PFSK-1 (cell line): ENCODE measurements at regions not wholly inside any gene's neighbourhood (a gene's known extent, or its start where the extent isn't known, plus 50 kb on each side); places are given as distances from the start of the nearest gene placed in this dataset.

Source experiments
- FOXP2 ChIP-seq: optimal IDR thresholded peaks from 2 replicates; pipeline ENCODE3; 2011; ENCODE audit warnings: borderline replicate concordance, control low read depth, inconsistent platforms; ENCODE audit not compliant: insufficient read depth; ENCODE audit errors: extremely low read length, extremely low read depth
- POLR2AphosphoS5 ChIP-seq: IDR thresholded peaks from 2 replicates; pipeline ENCODE4 v1.6.1; 2012; ENCODE audit warnings: low read depth, mild to moderate bottlenecking, control low read depth, low read length, moderate library complexity
- SIN3A ChIP-seq: IDR thresholded peaks from 2 replicates; pipeline ENCODE4 v1.6.1; 2012; ENCODE audit warnings: mild to moderate bottlenecking, low read length, moderate library complexity, borderline replicate concordance; ENCODE audit not compliant: insufficient read depth
- TAF1 ChIP-seq: IDR thresholded peaks from 2 replicates; pipeline ENCODE4 v1.6.1; 2012; ENCODE audit warnings: low read length, control low read depth, borderline replicate concordance; ENCODE audit not compliant: insufficient read depth
- TF ChIP-seq, protein P1 (sequence below), 2 experiments: IDR thresholded peaks; 2 replicates each; pipeline versions ENCODE4 v1.6.1 to v1.8.0; 2011 to 2012; ENCODE audit warnings: low read depth in 2 of 2, low read length in 2 of 2, control low read depth in 1 of 2, inconsistent platforms in 1 of 2, mild to moderate bottlenecking in 1 of 2, moderate library complexity in 1 of 2; ENCODE audit not compliant: insufficient read depth in 1 of 2

DNA sequence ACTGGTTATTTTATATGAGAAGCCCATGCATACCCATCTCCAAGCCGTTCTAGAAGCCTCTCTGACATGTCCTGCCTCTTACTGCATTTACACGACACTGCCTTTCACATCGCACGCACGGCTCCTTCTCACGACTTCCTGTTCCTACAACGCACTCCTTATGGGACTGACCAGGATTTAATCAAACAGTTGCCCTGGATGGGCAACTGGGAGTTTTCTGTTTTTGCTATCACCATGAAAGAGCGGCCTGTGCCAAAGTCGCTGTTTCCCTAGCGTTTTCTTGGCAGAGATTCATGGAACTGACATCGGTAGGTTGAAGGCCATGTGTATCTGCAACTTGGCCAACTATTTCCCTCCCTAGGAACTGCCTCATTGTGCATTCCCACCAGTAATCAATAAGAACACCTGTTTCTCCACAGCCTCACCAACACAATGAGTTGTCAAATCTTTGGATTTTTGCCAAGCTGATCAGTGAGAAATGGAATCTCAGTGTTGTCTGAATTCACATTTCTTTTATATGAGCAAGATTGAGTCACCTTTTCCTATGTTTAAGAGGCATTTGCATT, 97.2 kb upstream of the OTOS start:
- TF ChIP-seq, protein P1, sequence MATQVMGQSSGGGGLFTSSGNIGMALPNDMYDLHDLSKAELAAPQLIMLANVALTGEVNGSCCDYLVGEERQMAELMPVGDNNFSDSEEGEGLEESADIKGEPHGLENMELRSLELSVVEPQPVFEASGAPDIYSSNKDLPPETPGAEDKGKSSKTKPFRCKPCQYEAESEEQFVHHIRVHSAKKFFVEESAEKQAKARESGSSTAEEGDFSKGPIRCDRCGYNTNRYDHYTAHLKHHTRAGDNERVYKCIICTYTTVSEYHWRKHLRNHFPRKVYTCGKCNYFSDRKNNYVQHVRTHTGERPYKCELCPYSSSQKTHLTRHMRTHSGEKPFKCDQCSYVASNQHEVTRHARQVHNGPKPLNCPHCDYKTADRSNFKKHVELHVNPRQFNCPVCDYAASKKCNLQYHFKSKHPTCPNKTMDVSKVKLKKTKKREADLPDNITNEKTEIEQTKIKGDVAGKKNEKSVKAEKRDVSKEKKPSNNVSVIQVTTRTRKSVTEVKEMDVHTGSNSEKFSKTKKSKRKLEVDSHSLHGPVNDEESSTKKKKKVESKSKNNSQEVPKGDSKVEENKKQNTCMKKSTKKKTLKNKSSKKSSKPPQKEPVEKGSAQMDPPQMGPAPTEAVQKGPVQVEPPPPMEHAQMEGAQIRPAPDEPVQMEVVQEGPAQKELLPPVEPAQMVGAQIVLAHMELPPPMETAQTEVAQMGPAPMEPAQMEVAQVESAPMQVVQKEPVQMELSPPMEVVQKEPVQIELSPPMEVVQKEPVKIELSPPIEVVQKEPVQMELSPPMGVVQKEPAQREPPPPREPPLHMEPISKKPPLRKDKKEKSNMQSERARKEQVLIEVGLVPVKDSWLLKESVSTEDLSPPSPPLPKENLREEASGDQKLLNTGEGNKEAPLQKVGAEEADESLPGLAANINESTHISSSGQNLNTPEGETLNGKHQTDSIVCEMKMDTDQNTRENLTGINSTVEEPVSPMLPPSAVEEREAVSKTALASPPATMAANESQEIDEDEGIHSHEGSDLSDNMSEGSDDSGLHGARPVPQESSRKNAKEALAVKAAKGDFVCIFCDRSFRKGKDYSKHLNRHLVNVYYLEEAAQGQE (IDR thresholded peaks at IDR 0.05; ENCODE audit: insufficient read depth in 1 of 2, low read depth in 2 of 2, low read length in 2 of 2) = no peak
- no peak for TF ChIP-seq FOXP2
- TF ChIP-seq SIN3A = no peak
- TF ChIP-seq POLR2AphosphoS5 = no peak
- TF ChIP-seq TAF1 = no peak

DNA sequence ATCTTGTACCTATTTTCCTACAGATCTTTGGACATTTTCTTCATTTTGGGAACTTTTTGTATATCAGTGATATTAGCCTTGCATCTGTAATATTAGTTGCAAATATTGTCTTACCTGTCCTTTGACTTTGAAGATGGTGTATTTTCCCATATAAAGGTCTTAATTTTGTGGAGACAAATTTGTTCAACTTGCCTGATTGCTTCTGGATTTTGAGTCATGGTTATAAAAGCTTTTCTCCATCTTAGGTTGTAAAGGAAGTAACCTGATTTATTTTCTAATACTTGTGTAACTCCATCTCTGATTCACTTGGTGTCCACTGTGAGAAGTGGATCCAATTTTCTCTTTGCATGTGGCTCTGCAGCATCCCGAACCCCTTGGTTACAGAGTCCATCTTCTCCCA, 97.7 kb upstream of the OTOS start:
- TF ChIP-seq TAF1 (no peak), FOXP2 (no peak), SIN3A (no peak), POLR2AphosphoS5 (no peak)
- TF ChIP-seq, protein P1 (IDR thresholded peaks at IDR 0.05; ENCODE audit: insufficient read depth in 1 of 2, low read depth in 2 of 2, low read length in 2 of 2) = no peak

DNA sequence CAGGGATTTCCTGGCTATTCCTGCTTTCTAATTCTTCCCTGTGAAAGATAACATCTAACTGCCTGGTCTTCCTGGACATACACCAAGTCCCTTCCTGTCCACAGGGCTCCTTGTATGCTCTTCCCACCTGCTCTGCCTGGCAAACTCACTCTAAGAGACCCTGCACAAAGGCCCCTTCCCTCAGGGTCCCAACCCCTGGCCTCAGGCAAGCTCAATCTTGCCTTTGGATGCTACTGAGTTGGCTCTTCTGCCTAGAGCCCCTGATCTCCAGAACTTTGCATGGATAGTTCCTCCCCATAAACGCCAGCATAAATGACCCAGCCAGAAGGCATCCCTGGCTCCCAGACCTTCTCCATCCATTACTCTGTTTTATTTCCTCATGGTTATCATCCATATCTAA, 98.3 kb upstream of the OTOS start:
- TF ChIP-seq FOXP2 = no peak

DNA sequence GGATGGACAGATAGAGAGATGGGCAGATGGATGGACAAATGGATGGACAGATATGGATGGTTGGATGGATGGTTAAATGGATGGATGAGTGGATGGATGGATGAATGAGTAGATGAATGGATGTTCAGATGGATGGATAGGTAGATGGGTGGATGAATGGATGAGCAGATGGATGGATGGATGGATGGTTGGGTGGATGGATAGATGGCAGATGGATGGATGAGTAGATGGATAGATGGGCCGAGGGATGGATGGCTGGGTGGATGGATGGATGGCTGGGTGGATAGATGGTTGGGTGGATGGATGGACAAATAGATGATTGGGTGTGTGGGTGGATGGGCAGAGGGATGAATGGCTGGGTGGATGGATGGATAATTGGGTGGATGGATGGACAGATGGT, 98.9 kb upstream of the OTOS start:
- TF ChIP-seq TAF1 = no peak
- no peak for TF ChIP-seq FOXP2
- no peak for TF ChIP-seq SIN3A
- no peak for TF ChIP-seq POLR2AphosphoS5
- TF ChIP-seq, protein P1 (IDR thresholded peaks at IDR 0.05; ENCODE audit: insufficient read depth in 1 of 2, low read depth in 2 of 2, low read length in 2 of 2) = no peak

DNA sequence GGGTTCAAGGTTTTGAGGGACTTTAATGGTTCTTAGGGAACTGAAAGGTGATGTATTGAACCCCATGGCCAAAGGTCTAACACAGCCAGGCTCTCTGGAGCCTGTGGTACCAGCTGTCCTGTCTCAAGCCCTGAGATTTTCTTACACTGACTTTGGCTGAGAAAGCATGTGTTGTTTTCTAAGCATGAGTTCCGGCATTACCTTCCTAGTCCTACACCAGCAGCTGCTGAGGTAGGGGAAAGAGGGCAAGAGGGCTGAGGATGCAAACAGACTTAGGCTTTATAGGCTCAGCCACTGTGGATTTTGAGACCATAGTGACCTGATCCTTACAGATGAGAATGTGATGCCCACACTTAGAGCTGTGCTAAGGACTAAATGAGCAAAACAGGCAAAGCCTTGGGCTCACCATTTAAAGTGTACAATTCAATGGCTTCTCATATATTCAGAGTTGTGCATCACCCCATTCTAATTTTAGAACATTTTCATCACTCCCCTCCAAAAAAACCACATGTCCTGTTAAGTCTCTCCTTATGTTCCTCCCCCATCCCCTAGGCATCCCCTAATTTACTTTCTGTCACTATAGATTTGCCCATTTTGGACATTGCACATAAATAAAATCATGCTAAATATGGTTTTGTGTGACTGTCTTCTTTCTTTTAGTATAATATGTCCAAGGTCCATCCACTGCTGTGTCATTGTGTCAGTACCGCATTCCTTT, 99.7 kb upstream of the OTOS start:
- TF ChIP-seq, protein P1 (IDR thresholded peaks at IDR 0.05; ENCODE audit: insufficient read depth in 1 of 2, low read depth in 2 of 2, low read length in 2 of 2) = no peak
- no peak for TF ChIP-seq POLR2AphosphoS5
- TF ChIP-seq TAF1 = no peak
- TF ChIP-seq FOXP2 = no peak
- TF ChIP-seq SIN3A = no peak
